ENCODE measurements at regions not wholly inside any gene's neighbourhood (a gene's known extent, or its start where the extent isn't known, plus 50 kb on each side); places are given as distances from the start of the nearest gene placed in this dataset.

DNA sequence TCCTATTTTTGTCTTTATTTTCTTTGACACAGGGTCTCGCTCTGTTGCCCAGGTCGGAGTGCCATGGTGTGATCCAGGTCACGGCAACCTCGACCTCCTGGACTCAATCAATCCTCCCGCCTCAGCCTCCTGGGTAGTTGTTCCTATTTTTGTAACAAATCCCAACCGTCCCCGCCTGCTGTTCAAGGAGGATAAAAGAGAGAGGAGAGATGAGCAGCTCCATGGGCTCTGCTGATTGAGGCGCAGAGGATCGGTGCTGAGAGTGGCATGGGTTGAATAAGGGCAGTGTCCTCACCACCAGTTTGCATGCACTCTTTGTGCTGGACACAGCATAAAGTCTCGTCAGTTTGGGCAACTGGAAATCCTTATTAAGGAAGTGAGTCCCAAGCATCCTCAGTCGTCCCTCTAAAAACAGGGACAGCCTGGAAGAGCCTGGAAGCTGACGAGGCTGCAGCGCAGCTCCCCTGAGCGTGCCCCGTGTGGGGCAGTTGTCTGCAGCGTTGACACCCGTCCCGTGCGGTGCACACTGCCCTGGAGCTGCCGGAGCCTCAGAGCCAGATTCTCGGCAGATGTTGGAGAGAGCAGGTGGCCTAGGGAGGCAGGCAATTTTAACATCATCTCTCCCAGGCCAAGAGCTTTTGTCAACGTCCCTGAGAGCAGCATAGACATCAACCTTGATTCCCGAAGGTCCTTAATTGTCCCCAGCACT lies 404.2 kb upstream of the RNF32 start:
- TF ChIP-seq, protein P1, sequence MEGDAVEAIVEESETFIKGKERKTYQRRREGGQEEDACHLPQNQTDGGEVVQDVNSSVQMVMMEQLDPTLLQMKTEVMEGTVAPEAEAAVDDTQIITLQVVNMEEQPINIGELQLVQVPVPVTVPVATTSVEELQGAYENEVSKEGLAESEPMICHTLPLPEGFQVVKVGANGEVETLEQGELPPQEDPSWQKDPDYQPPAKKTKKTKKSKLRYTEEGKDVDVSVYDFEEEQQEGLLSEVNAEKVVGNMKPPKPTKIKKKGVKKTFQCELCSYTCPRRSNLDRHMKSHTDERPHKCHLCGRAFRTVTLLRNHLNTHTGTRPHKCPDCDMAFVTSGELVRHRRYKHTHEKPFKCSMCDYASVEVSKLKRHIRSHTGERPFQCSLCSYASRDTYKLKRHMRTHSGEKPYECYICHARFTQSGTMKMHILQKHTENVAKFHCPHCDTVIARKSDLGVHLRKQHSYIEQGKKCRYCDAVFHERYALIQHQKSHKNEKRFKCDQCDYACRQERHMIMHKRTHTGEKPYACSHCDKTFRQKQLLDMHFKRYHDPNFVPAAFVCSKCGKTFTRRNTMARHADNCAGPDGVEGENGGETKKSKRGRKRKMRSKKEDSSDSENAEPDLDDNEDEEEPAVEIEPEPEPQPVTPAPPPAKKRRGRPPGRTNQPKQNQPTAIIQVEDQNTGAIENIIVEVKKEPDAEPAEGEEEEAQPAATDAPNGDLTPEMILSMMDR (IDR thresholded peaks at IDR 0.05 in 8 of 11, conservative IDR thresholded peaks at IDR 0.05 in 3 of 11), result no peak
- no peak for TF ChIP-seq POLR2A (IDR thresholded peaks at IDR 0.05)
